ENCODE measurements at regions not wholly inside any gene's neighbourhood (a gene's known extent, or its start where the extent isn't known, plus 50 kb on each side); places are given as distances from the start of the nearest gene placed in this dataset.

GRCh38 chr9:113712053-113712452 is 164.1 kb upstream of the ZNF618 start:
- Histone ChIP-seq H2AFZ (ENCODE audit: low read depth) (no peak overlapping the region), H3K4me3 (ENCODE audit: low read depth in 2 of 2, low read length in 1 of 2) (no peak overlapping the region), H3K79me2 (ENCODE audit: insufficient read depth) (no peaks in the 10 kb centered on the region), H3K9me3 (no peaks in the 10 kb centered on the region), H3K9me2 (no peaks in the 10 kb centered on the region), H3K27me3 (ENCODE audit: insufficient read depth) (no peaks in the 10 kb centered on the region; the same call in 1 of the 2 replicates), H3K4me2 (no peak overlapping the region), H3K9ac (no peak overlapping the region), H3F3A (replicated peaks; ENCODE audit: insufficient read depth) (no peaks in the 10 kb centered on the region), H4K20me1 (ENCODE audit: insufficient read depth) (no peaks in the 10 kb centered on the region), H3K4me1 (ENCODE audit: control insufficient read depth in 1 of 2, insufficient read depth in 2 of 2, low read depth in 1 of 2, low read length in 1 of 2) (no peaks in the 10 kb centered on the region), H3K27ac (ENCODE audit: low read depth in 2 of 2, low read length in 1 of 2) (no peak overlapping the region), H3K36me3 (replicated peaks in 1 of 2; ENCODE audit: control insufficient read depth in 1 of 2, insufficient read depth in 2 of 2, low read length in 1 of 2) (no peaks in the 10 kb centered on the region)
- DNase-seq, result no peak
- TF ChIP-seq USF2 (IDR thresholded peaks at IDR 0.05; ENCODE audit: borderline replicate concordance, low read depth, low read length) (no peak), MXI1 (IDR thresholded peaks at IDR 0.05; ENCODE audit: low read depth, low read length) (no peak), REST (IDR thresholded peaks at IDR 0.05; ENCODE audit: low read depth, low read length) (no peak), GABPA (IDR thresholded peaks at IDR 0.05; ENCODE audit: low read depth) (no peak), FOXJ3 (CRISPR knock-in tag; IDR thresholded peaks at IDR 0.05) (no peak), NRF1 (IDR thresholded peaks at IDR 0.05; ENCODE audit: low read depth, low read length) (no peak), ELF1 (IDR thresholded peaks at IDR 0.05) (no peak), CHD2 (IDR thresholded peaks at IDR 0.05; ENCODE audit: low read length, partially characterized antibody) (no peak), POLR2AphosphoS5 (IDR thresholded peaks at IDR 0.05; ENCODE audit: low read depth, low read length) (no peak), TEAD4 (IDR thresholded peaks at IDR 0.05; ENCODE audit: borderline replicate concordance, insufficient read depth) (no peak), RXRA (IDR thresholded peaks at IDR 0.05; ENCODE audit: borderline replicate concordance, low read depth) (0 out of 2 replicates have a peak, but pooled peaks have one; percentile 17), IRF3 (IDR thresholded peaks at IDR 0.05; ENCODE audit: low read depth, low read length) (no peak), TAF1 (IDR thresholded peaks at IDR 0.05; ENCODE audit: borderline replicate concordance, low read depth, low read length) (no peak), JUND (IDR thresholded peaks at IDR 0.05) (no peak), EZH2phosphoT487 (IDR thresholded peaks at IDR 0.05; ENCODE audit: borderline replicate concordance, low read depth) (no peak), NFIC (IDR thresholded peaks at IDR 0.05; ENCODE audit: borderline replicate concordance) (peak; percentile 62; the same call in 1 of the 2 replicates)
- TF ChIP-seq, protein P1, sequence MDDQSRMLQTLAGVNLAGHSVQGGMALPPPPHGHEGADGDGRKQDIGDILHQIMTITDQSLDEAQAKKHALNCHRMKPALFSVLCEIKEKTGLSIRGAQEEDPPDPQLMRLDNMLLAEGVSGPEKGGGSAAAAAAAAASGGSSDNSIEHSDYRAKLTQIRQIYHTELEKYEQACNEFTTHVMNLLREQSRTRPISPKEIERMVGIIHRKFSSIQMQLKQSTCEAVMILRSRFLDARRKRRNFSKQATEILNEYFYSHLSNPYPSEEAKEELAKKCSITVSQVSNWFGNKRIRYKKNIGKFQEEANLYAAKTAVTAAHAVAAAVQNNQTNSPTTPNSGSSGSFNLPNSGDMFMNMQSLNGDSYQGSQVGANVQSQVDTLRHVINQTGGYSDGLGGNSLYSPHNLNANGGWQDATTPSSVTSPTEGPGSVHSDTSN (IDR thresholded peaks at IDR 0.05), result no peak
- TF ChIP-seq, protein P2, sequence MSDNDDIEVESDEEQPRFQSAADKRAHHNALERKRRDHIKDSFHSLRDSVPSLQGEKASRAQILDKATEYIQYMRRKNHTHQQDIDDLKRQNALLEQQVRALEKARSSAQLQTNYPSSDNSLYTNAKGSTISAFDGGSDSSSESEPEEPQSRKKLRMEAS (IDR thresholded peaks at IDR 0.05; ENCODE audit: low read depth), result no peak
- WGBS (ENCODE audit: low lambda C conversion rate), result 4% methylated on average over 2 of the region's 2 CpGs
- CTCF ChIA-PET, result interaction anchor here (0.9 to 1.1 kb wide), 2 partner anchors 8 to 322 kb away, joined by 3 read pairs; no protein-coding TSS in a partner anchor
- POLR2A ChIA-PET, result no interaction called here
